ENCODE measurements at regions not wholly inside any gene's neighbourhood (a gene's known extent, or its start where the extent isn't known, plus 50 kb on each side); places are given as distances from the start of the nearest gene placed in this dataset.
"Not testable (repeated sequence)": the region's sequence is repeated elsewhere in the genome, so short reads cannot be mapped to it uniquely, and the experiment has no call there.

DNA sequence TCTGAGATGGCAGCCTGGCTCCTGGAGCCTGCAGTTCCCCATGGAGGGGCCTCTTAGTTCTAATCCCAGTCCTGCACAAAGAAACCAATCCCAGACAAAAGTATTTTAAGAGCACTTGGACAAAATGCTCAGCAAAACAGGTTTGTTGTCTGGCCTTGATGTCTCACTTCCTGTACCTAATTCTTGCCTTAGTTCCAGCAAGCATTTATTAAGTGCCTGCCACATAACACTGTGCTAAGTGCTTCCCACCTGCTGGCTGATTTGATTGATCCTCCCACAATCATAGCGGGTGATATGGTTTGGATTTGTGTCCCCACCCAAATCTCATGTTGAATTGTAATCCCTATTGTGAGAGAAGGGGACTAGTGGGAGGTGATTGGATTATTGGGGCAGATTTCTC, 65.7 kb upstream of the HABP2 start:
- intact Hi-C loops (cut with micrococcal nuclease), result no loop called here

DNA sequence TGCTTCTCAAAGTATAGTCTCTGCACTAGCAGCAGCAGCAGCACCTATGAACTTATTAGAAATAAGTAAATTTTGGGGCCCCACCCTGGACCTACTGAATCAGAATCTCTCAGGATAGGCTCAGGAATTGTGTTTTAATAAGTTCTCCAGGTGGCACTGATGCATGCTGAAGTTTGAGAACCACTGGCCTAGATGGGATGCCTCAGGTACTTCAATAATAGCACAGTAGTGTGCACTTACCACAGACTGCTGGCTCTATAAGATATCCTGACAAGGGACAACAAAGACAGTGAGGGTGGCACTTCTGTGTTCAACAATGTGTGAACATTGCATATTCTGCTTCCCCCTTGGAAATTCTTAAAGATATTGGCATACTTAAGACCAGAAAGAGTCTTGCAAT, 64.7 kb upstream of the HABP2 start:
- intact Hi-C loops (cut with micrococcal nuclease), result no loop called here

DNA sequence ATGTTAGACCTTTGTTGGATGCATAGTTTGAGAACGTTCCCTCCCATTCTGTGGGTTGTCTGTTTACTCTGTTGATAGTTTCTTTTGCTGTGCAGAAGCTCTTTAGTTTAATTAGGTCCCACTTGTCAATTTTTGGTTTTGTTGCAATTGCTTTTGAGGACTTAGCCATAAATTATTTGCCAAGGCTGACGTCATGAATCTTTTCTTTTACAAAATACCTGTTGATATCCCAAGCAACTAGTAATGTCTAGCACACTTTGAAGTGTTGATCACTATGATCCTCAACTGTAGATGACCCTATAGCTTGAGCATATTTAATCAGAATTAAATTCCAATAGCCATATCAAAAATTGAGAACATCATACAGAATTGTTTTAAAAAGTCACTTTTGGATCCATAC, 63.3 kb upstream of the HABP2 start:
- intact Hi-C loops (cut with micrococcal nuclease), result not testable (repeated sequence)

DNA sequence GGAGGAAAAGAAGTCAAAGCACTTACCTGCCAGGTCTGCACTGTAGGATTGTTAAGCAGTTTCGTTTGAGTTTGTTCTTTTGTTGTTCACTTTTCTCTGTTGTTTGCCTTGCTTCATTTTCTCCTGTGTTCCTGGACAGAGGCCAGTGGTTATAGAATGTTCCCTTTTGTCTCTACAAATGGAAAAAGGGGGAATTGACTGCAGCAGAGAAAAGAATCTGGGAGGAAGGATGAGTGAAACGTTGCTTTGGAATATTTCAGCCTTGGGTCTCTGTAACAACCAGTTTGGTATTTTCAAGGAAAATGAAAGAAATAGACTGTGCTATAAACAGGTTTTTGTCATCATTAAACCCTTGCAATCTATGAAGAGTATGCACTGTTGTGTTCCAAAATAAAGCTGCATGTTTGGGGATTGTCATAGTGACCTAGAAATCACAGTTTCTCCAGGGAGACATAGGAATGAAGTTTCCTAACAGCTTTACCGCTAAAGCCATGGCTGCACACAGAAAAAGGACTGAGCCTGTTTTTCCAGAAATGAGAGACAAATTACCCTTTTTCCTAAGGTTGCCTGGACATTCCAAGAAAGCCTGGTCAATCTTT, 60.8 kb upstream of the HABP2 start:
- intact Hi-C loops (cut with micrococcal nuclease), result no loop called here

DNA sequence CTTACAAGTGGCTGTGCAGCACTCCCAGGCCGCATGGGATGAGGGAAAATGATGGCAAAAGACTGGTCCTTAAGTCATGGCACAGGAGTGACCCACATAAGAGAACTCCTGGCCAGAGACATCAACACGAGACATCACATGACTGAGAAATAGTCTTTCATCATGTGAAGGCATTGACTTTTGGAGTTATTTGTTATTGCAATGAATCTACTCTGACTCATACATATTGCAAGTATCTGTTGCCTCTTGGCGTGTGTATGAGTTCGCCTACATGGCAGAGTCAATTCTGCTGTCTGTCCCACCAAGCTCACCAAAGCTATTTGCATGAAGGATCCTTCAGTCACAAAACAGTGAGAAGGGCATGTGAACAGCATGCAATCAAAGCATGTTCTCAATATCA, 59.7 kb upstream of the HABP2 start:
- intact Hi-C loops (cut with micrococcal nuclease), result no loop called here

DNA sequence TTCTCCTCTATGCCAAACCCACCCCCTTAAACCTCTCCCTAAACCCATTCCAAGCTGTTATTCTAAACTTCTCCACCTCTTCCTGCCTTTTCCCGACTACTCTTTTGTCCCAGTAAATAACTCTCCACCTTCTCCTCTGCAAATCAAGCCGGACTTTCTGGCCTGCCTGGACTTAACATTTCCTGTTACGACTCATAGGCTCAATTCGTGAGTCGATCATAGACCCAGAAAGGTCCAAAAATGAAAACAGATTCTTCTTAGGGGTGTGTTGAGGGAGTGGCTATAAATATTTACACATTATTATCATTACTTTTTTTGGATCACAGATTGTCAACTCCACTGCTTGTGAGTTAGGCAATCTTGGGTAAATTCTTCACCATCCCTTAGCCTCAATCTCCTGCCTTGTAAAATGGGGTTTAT, 59.0 kb upstream of the HABP2 start:
- intact Hi-C loops (cut with micrococcal nuclease), result no loop called here

DNA sequence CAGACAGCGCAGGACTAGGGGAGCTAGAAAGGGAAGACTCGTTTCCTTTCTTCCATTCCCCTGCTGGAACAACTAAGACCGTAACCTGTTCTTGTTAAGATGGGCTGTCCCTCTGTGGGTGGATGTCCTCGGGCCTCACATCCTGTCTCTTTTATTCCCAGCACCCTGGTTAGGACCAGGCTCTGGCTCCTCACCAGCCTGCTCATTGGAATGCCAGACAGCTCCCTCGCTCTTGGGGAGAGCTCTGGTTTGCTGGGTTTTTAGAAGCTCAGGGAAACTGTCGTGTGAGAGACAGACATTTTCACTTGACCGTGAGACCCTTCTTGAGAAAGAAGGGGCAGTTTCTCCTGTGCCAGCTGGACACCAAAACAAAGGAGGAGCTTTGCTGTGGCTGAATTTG, 58.1 kb upstream of the HABP2 start:
- intact Hi-C loops (cut with micrococcal nuclease), result no loop called here

DNA sequence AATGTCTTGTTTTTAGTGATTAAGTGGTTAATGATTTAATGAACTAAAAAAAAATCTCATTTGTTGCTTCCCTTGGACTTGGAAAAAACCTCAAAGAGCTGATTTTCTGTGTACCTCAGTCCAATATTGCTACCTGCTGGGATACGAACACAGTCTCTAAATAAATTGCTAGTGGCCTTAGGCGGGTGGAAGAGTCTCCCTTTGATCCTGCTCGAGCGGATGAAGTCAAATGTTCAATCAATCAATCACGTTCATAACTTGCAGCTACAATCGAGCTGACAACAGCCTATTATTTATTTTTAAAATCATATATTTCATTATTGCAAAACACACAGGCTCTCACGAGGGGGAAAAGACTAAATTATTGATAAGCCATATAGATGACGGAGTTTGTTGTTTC, 57.3 kb upstream of the HABP2 start:
- intact Hi-C loops (cut with micrococcal nuclease), result no loop called here

DNA sequence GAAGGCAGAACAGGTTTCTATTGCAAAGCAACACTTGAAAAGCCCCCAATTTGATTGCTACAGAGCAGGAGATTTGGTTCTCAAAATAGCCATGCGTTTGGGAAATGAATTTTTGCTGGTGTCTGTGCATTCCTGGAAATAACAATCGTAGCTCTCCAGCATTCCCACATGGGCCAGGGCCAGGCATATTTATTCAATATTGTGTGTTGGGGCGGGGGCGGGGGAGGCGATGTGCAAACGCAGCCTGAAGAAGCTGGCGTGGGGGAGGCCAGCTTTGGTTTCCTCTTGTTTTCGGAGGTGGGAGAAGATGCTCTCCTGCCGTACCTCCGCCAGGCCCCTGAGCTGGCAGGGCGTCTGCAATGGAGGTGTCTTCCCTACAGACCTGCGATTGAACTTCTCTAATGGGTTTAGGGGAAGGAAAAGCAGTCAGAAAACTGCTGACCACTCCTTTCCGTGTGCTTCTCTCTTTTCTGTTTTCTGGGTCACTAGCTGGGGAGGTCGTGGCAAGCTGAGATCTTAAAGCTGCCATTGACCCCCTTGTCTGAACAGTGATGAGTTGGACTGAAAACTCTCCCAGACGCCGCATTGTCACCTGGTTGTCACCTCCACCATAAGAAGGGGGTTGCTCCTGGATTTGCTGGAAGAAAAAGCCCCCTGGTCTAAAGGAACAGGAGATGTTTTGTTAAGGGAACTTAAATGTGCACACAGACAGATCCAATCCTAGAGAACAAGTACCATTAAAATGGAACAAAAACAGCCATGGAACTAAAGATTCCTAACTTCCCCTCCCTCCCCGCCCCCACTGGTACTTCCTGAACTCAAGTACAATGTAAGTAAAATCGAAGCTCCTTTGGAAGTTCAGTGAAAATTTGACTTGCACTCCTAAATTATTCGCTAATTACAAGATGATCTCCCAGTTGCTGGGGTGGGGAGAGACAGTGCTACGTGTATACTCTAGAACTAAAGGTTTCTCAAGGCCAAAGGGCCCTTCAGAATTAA, 56.4 kb upstream of the HABP2 start:
- intact Hi-C loops (cut with micrococcal nuclease), result no loop called here

DNA sequence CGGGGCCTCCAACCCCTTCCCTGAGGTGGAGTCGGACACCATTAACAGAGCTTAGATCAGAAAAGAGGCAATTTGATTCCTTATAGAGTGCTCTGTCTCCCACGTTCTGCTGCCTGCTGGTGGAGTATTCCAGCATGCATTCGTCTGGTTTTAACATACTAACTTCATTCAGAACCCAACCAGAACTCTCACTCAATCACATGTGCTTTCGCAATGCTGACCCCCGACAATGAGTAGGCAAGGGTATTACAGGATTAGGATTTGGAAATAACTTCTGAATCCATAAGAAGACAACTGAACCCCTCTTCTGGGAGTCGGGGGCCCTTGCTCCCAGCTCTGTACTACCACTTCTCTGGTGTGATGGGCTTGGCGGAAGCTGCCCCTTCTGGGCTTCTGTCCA, 55.7 kb upstream of the HABP2 start:
- intact Hi-C loops (cut with micrococcal nuclease), result no loop called here

DNA sequence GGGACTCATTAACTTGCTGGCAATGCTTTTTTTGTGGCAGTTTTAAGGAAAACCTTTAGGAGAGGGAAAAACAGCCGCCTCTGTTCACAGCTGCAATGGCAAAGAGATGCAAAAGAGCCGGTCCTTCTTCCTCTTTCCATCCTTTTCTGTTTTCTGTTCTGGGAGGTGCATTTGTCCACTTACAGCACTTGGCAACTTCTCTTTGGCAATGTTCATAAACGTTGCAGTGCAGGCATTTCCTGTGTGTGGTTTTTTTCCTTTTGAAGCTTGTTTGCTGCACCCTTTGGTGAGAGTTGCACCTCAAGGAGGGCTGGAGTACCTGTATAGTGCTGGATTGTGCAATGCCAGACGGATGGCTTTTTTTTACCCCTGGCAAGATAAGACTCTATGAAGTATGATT, 53.9 kb upstream of the HABP2 start:
- intact Hi-C loops (cut with micrococcal nuclease), result no loop called here

DNA sequence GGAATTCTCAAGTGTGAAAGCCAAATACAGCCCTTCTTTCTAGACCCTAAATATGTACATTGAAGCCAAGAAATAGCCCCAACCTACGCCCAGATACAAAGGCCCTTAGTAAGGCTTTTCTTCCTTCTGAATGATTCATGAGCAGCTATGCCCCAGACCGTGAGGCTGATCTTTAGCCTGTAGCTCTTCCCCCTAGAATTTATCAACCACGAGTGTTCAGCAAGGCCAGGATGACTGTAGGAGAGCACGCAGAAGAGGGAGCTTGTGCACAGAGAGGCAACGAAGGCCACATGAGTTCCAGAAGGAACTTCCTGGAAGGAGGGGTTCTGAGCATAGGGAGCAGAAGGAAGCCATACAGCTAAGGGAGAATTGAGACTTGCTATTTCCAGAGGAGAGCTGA, 53.0 kb upstream of the HABP2 start:
- intact Hi-C loops (cut with micrococcal nuclease), result no loop called here

DNA sequence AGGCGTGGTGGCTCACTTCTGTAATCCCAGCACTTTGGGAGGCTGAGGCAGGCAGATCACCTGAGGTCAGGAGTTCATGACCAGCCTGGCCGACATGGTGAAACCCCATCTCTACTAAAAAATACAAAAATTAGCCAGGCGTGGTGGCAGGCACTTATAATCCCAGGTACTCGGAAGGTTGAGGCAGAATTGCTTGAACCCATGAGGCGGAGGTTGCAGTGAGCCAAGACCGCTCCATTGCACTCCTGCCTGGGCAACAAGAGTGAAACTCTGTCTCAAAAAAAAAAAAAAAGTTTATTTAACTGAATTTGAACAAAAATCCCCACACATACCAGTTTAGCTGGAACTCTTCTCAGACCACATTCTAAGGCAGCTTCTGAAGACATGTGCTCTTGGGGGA, 51.8 kb upstream of the HABP2 start:
- intact Hi-C loops (cut with micrococcal nuclease), result not testable (repeated sequence)

All from T-helper 2 cell treated with Interferon-gamma antibody and Interleukin-4, amounts not matched to agents 100 ng/mL and 5 ng/mL, for 36 hours (primary cell).